Activated naive CD4-positive, alpha-beta T cell treated with anti-CD3 and anti-CD28 coated beads for 36 hours (primary cell): ENCODE measurements at regions not wholly inside any gene's neighbourhood (a gene's known extent, or its start where the extent isn't known, plus 50 kb on each side); places are given as distances from the start of the nearest gene placed in this dataset.

ENCODE experiments used
- CTCF ChIA-PET: fragments of 350-600 bp; sonication (Branson Sonifier 250); formaldehyde crosslinking; loops from one replicate; lab custom pipeline; 2021; ENCODE audit warnings: antibody characterized with exemption; lab: Charles Lee
- DNase-seq: peaks from one replicate; pipeline ENCODE4 v3.0.0-alpha.2; 2020
- H3K27ac Mint-ChIP-seq: one replicate; pipeline ENCODE4 v1.8.0; 2021; ENCODE audit warnings: mild to moderate bottlenecking, mixed read lengths
- H3K27me3 Mint-ChIP-seq: one replicate; pipeline ENCODE4 v1.8.0; 2021; ENCODE audit warnings: low read depth, mixed read lengths
- H3K36me3 Mint-ChIP-seq: one replicate; pipeline ENCODE4 v1.8.0; 2021; ENCODE audit warnings: low read depth, mixed read lengths
- H3K4me1 Mint-ChIP-seq: one replicate; pipeline ENCODE4 v1.8.0; 2021; ENCODE audit warnings: low read depth, mixed read lengths
- H3K4me3 Mint-ChIP-seq: one replicate; pipeline ENCODE4 v1.8.0; 2021; ENCODE audit warnings: mild to moderate bottlenecking, moderate library complexity, mixed read lengths
- H3K9me3 Mint-ChIP-seq: one replicate; pipeline ENCODE4 v1.8.0; 2021; ENCODE audit warnings: mixed read lengths
- intact Hi-C: fragments of 100-400 bp; cut with micrococcal nuclease; formaldehyde crosslinking; loops from one replicate; pipeline ENCODE4 v1.15.1; 2023

GRCh38 chr2:238594796-238595749, 168.3 kb downstream of the ASB1 start:
- peaks cover 3% of the 10 kb centered on the region for H3K4me1 Mint-ChIP-seq
- CTCF ChIA-PET: no interaction called here
- H3K4me3 Mint-ChIP-seq: no peak overlapping the region
- H3K9me3 Mint-ChIP-seq: no peaks in the 10 kb centered on the region
- H3K27me3 Mint-ChIP-seq: peaks cover 3% of the 10 kb centered on the region
- no peak for DNase-seq
- intact Hi-C loops: no loop called here
- H3K36me3 Mint-ChIP-seq: no peaks in the 10 kb centered on the region
- H3K27ac Mint-ChIP-seq: no peak overlapping the region

DNA sequence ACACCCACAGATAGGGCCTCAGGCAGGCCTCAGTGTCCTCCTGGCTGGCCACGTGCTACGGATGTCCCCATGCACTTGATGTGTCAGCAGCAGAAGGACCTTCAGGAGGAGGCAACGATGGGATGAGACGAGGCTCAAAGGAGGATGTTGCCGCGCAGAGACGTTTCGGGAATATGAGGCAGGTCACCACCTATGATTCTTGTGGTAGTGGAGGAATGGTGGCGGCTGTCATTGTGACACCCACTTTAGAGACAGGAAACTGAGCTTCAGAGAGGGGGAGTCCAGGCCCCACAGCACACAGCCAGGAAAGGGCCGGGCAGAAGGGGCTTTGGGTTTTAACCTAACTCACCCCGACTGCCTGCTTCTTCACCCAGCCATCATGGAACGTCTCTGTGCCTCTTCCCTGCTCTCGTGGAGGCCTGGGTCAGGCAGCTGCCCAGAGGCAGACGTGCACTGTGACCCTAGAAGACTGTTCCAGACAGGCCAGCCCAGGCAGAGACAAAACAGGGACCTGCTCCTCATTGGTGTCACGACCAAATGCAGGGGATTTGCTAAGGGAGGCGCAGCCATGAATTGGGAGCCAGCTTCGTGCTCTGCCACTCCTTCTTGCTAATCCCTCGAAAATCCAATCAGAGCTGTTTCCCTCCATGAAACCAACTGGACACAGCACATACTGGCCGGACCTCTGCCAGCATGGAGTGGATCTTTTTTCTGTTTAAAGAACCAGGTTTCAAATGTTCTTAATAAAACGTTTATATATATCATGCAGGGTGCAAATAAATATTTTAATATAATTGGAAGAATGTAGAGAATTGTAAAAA, 169.2 kb downstream of the ASB1 start:
- no peak overlapping the region for H3K27ac Mint-ChIP-seq
- H3K36me3 Mint-ChIP-seq: no peaks in the 10 kb centered on the region
- H3K27me3 Mint-ChIP-seq: peaks cover 3% of the 10 kb centered on the region
- no peak overlapping the region for H3K4me3 Mint-ChIP-seq
- DNase-seq: no peak
- H3K4me1 Mint-ChIP-seq: peaks cover 3% of the 10 kb centered on the region
- CTCF ChIA-PET: no interaction called here
- intact Hi-C loops: no loop called here
- H3K9me3 Mint-ChIP-seq: no peaks in the 10 kb centered on the region

GRCh38 chr2:238596571-238597551, 170.1 kb downstream of the ASB1 start:
- Mint-ChIP-seq H3K4me1 (peaks cover 3% of the 10 kb centered on the region), H3K27ac (no peak overlapping the region), H3K27me3 (peaks cover 5% of the 10 kb centered on the region), H3K36me3 (no peaks in the 10 kb centered on the region), H3K4me3 (no peak overlapping the region), H3K9me3 (no peaks in the 10 kb centered on the region)
- no peak for DNase-seq
- intact Hi-C loops: no loop called here
- CTCF ChIA-PET: no interaction called here

- Mint-ChIP-seq H3K4me1 (peaks cover 3% of the 10 kb centered on the region), H3K27me3 (peaks cover 5% of the 10 kb centered on the region), H3K4me3 (no peak overlapping the region), H3K36me3 (no peaks in the 10 kb centered on the region), H3K27ac (no peak overlapping the region), H3K9me3 (no peaks in the 10 kb centered on the region)
- intact Hi-C loops: no loop called here
- CTCF ChIA-PET: no interaction called here
- DNase-seq: no peak
Observed at GRCh38 chr2:238597638-238598528, 171.2 kb downstream of the ASB1 start.

- no peak overlapping the region for H3K4me3 Mint-ChIP-seq
- CTCF ChIA-PET: no interaction called here
- H3K27ac Mint-ChIP-seq: no peak overlapping the region
- no peak for DNase-seq
- intact Hi-C loops: no loop called here
- peaks cover 8% of the 10 kb centered on the region for H3K9me3 Mint-ChIP-seq
- H3K36me3 Mint-ChIP-seq: peaks cover 4% of the 10 kb centered on the region
- H3K27me3 Mint-ChIP-seq: peaks cover 12% of the 10 kb centered on the region
- H3K4me1 Mint-ChIP-seq: peaks cover 3% of the 10 kb centered on the region
Observed at GRCh38 chr2:238598802-238599530, 172.2 kb downstream of the ASB1 start.

GRCh38 chr2:238599549-238600505, 173.1 kb downstream of the ASB1 start:
- no peak overlapping the region for H3K27ac Mint-ChIP-seq
- CTCF ChIA-PET: no interaction called here
- H3K9me3 Mint-ChIP-seq: peaks cover 8% of the 10 kb centered on the region
- intact Hi-C loops: no loop called here
- H3K4me1 Mint-ChIP-seq: peaks cover 3% of the 10 kb centered on the region
- H3K36me3 Mint-ChIP-seq: peaks cover 4% of the 10 kb centered on the region
- DNase-seq: no peak
- peaks cover 18% of the 10 kb centered on the region for H3K27me3 Mint-ChIP-seq
- H3K4me3 Mint-ChIP-seq: no peak overlapping the region

- Mint-ChIP-seq H3K4me1 (peaks cover 3% of the 10 kb centered on the region), H3K9me3 (peaks cover 8% of the 10 kb centered on the region), H3K36me3 (peaks cover 4% of the 10 kb centered on the region), H3K4me3 (no peak overlapping the region), H3K27me3 (peaks cover 18% of the 10 kb centered on the region), H3K27ac (no peak overlapping the region)
- DNase-seq: no peak
- CTCF ChIA-PET: no interaction called here
- intact Hi-C loops: no loop called here
Observed at GRCh38 chr2:238600506-238601432, 174.0 kb downstream of the ASB1 start.

GRCh38 chr2:238601433-238602222, 174.9 kb downstream of the ASB1 start:
- Mint-ChIP-seq H3K36me3 (peaks cover 4% of the 10 kb centered on the region), H3K27me3 (peaks cover 18% of the 10 kb centered on the region)

More at GRCh38 chr2:238601433-238602222, 174.9 kb downstream of the ASB1 start:
- H3K4me1 Mint-ChIP-seq: peaks cover 3% of the 10 kb centered on the region
- no peak overlapping the region for H3K27ac Mint-ChIP-seq
- H3K4me3 Mint-ChIP-seq: no peak overlapping the region
- CTCF ChIA-PET: interaction anchor here (1.2 kb wide), 1 partner anchor 28 kb away, joined by 3 read pairs; no protein-coding TSS in a partner anchor
- H3K9me3 Mint-ChIP-seq: peaks cover 8% of the 10 kb centered on the region
- no peak for DNase-seq
- intact Hi-C loops: no loop called here
